Stomach (tissue), 4 donors: ENCODE measurements at regions not wholly inside any gene's neighbourhood (a gene's known extent, or its start where the extent isn't known, plus 50 kb on each side); places are given as distances from the start of the nearest gene placed in this dataset.

Source experiments
- POLR2A ChIP-seq, 4 donors: fragments of 450-650 bp; IDR thresholded peaks; one replicate each; pipeline ENCODE4 v1.6.1; 2016; ENCODE audit warnings: antibody characterized with exemption in 4 of 4, control low read depth in 2 of 4, mild to moderate bottlenecking in 1 of 4, moderate library complexity in 1 of 4
- TF ChIP-seq, protein P1 (sequence below), 7 experiments: fragments of 450-650 bp in 4 of 7; fragments of 200-600 bp in 3 of 7; sonication (generic) in 3 of 7; IDR thresholded peaks; one replicate each; pipeline ENCODE4 v1.5.1; 2016 to 2019; ENCODE audit warnings: antibody characterized with exemption in 7 of 7, control low read depth in 2 of 7, mild to moderate bottlenecking in 1 of 7

DNA sequence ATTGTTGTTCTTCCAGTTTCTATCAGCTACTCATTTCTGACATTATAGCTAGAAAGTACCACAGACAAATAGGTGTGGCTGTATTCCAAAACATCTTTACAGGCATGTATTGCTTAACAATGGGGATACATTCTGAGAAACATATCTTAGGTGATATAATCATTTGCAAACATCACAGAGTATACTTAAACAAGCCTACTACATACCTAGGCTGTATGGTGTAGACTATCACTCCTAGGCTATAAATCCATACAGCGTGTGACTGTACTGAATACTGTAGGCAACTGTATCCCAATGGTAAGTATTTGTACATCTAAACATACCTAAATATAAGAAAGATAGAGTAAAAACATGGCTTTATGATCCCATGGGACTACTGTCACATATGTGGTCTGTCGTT, 231.8 kb downstream of the ETS1 start:
- TF ChIP-seq, protein P1, sequence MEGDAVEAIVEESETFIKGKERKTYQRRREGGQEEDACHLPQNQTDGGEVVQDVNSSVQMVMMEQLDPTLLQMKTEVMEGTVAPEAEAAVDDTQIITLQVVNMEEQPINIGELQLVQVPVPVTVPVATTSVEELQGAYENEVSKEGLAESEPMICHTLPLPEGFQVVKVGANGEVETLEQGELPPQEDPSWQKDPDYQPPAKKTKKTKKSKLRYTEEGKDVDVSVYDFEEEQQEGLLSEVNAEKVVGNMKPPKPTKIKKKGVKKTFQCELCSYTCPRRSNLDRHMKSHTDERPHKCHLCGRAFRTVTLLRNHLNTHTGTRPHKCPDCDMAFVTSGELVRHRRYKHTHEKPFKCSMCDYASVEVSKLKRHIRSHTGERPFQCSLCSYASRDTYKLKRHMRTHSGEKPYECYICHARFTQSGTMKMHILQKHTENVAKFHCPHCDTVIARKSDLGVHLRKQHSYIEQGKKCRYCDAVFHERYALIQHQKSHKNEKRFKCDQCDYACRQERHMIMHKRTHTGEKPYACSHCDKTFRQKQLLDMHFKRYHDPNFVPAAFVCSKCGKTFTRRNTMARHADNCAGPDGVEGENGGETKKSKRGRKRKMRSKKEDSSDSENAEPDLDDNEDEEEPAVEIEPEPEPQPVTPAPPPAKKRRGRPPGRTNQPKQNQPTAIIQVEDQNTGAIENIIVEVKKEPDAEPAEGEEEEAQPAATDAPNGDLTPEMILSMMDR (IDR thresholded peaks at IDR 0.05), result no peak
- no peak for TF ChIP-seq POLR2A (IDR thresholded peaks at IDR 0.05)
